Muscle layer of duodenum (tissue), 2 donors: ENCODE measurements at regions not wholly inside any gene's neighbourhood (a gene's known extent, or its start where the extent isn't known, plus 50 kb on each side); places are given as distances from the start of the nearest gene placed in this dataset.

Experiments used
- H3K27ac ChIP-seq: one replicate; pipeline ENCODE4 v1.7.0; 2013; ENCODE audit warnings: mild to moderate bottlenecking, low read length
- H3K27me3 ChIP-seq: one replicate; pipeline ENCODE4 v1.7.0; 2013; ENCODE audit warnings: low read depth, mild to moderate bottlenecking, control low read depth, low read length
- H3K36me3 ChIP-seq, 2 donors: one replicate each; pipeline ENCODE4 v1.7.0; 2013; ENCODE audit warnings: low read length in 2 of 2, control low read depth in 1 of 2, mild to moderate bottlenecking in 1 of 2; ENCODE audit not compliant: insufficient read depth in 2 of 2, control insufficient read depth in 1 of 2
- H3K4me1 ChIP-seq, 2 donors: one replicate each; pipeline ENCODE4 v1.7.0; 2013; ENCODE audit warnings: low read length in 2 of 2, mild to moderate bottlenecking in 2 of 2, control low read depth in 1 of 2, moderate library complexity in 1 of 2; ENCODE audit not compliant: insufficient read depth in 2 of 2, control insufficient read depth in 1 of 2
- H3K4me3 ChIP-seq, 2 donors: one replicate each; pipeline ENCODE4 v1.7.0; 2013; ENCODE audit warnings: low read length in 2 of 2, low read depth in 1 of 2, mild to moderate bottlenecking in 1 of 2
- H3K9me3 ChIP-seq, 2 donors: one replicate each; pipeline ENCODE4 v1.7.0; 2013; ENCODE audit warnings: low read length in 2 of 2, control low read depth in 1 of 2, mild to moderate bottlenecking in 1 of 2; ENCODE audit not compliant: control insufficient read depth in 1 of 2
- donor health status: healthy.

GRCh38 chr13:26456650-26457049 lies 100.8 kb upstream of the WASF3 start:
- no peaks in the 10 kb centered on the region for H3K27me3 ChIP-seq
- no peak overlapping the region for H3K27ac ChIP-seq
- no peaks in the 10 kb centered on the region for H3K9me3 ChIP-seq
- H3K4me3 ChIP-seq = no peak overlapping the region
- H3K4me1 ChIP-seq = no peaks in the 10 kb centered on the region
- no peaks in the 10 kb centered on the region for H3K36me3 ChIP-seq

DNA sequence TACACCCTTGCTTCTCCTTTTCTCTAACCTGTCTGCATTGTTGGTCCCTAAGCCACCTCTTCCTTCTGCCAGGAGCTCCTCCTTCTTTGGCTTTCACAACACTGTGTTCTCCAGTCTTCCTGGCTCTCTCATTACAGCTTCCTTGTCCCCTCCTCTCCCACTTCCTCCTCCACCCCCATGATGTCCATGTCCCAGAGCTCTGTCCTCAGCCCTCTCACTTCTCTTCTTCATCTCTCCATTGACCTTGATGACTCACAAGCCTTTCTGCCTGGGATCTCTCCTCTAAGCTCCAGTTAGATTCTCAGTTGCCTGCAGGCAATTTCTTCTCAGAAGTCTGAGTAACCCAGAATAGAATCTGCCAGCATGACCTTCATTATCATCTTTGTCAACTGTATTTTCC lies 100.3 kb upstream of the WASF3 start:
- H3K4me1 ChIP-seq = no peaks in the 10 kb centered on the region
- no peak overlapping the region for H3K27ac ChIP-seq
- H3K9me3 ChIP-seq = no peaks in the 10 kb centered on the region
- no peak overlapping the region for H3K4me3 ChIP-seq
- no peaks in the 10 kb centered on the region for H3K27me3 ChIP-seq
- no peaks in the 10 kb centered on the region for H3K36me3 ChIP-seq

DNA sequence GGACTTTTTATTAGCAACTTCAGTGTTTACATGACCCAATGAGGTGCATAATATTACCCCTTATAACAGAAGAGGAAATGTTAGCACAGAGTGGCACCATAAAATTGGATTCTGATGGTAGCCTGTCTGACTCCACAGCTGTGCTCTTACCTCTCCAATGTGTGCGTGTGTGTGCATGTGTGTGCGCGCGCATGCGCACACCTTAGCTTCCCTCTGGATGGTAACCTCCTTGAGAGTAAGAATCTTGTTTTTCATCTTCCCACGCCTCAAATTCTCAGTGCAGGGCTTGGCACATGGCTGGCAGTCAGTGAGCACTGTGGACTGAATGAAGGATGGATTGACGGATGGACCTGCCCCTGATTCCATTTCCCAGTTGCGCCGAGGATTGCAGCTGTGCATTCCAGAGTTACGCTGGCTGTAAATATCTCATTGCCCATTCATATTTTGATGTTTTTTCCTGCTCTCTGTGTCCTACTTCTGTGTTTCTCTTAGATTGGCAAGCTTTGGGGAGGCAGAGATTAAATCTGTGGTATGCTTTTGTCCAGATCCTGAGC lies 99.2 kb upstream of the WASF3 start:
- H3K9me3 ChIP-seq = no peaks in the 10 kb centered on the region
- no peaks in the 10 kb centered on the region for H3K27me3 ChIP-seq
- H3K4me1 ChIP-seq = no peaks in the 10 kb centered on the region
- H3K4me3 ChIP-seq = no peak overlapping the region
- H3K27ac ChIP-seq = no peak overlapping the region
- no peaks in the 10 kb centered on the region for H3K36me3 ChIP-seq

DNA sequence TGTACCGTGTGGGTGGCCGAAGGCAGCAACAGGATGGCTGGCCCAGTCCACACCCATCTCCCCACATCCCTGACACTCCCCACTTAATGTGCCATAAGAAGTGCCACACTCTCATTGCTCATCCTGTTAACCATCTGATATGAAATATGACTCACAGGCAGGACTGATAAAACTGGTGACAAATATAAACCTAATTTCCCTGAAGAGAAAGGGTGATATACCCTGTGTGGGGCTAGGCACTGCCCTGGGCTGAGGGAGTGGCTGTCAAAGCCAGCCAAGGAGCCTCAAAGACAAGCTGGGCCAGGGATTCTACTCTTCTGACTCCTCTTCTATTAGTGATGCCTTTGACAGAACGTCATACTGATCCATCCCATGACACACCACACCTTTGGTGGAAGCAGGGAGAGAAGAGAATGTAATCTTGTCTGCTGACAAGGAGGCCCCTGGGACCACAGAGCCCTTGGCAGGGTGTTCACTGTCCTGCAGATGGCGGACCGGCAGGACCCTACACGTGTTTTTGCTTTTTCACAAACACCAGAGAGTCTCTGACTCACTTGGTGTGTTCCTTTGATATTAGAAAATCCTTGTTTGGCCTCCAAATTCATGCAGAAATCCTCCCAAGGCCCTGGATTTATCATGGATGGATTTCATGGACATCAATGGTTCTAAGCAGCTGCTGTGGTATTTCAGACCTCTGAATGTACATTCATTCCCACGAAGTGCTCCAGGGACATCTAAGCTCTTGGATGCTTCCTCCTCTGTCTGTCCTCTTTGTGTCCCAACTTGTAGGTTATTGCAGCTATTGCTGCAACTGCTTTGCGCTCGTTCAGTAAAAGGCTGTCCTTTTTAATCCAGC lies 98.0 kb upstream of the WASF3 start:
- no peaks in the 10 kb centered on the region for H3K36me3 ChIP-seq
- no peak overlapping the region for H3K4me3 ChIP-seq
- H3K4me1 ChIP-seq = no peaks in the 10 kb centered on the region
- no peaks in the 10 kb centered on the region for H3K27me3 ChIP-seq
- no peaks in the 10 kb centered on the region for H3K9me3 ChIP-seq
- H3K27ac ChIP-seq = no peak overlapping the region

DNA sequence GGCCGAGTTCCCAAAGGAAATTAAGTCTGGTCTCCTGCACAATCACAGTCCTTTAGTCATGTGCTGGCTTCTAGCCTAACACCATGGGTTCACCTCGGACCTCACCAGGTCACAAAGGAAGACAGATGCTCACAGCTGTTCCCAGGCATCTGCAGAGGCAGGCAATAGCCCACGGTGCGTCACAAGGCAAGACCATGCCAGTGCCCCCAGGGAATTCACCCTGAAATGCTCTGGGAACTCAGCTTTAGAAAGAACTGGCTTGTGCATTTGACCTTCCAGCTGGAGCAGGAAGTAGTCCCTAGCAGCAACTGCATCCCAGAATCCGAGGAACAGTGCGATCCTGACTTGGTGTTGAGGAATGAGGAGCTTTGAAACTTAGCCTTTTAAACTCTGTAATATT lies 96.8 kb upstream of the WASF3 start:
- Histone ChIP-seq H3K9me3 (no peaks in the 10 kb centered on the region), H3K27me3 (no peaks in the 10 kb centered on the region), H3K4me1 (no peaks in the 10 kb centered on the region), H3K27ac (no peak overlapping the region), H3K4me3 (no peak overlapping the region), H3K36me3 (no peaks in the 10 kb centered on the region)

- no peaks in the 10 kb centered on the region for H3K27me3 ChIP-seq
- no peaks in the 10 kb centered on the region for H3K4me1 ChIP-seq
- no peak overlapping the region for H3K27ac ChIP-seq
- no peak overlapping the region for H3K4me3 ChIP-seq
- no peaks in the 10 kb centered on the region for H3K9me3 ChIP-seq
- no peaks in the 10 kb centered on the region for H3K36me3 ChIP-seq
Measured at GRCh38 chr13:26463296-26463695, 94.2 kb upstream of the WASF3 start.

DNA sequence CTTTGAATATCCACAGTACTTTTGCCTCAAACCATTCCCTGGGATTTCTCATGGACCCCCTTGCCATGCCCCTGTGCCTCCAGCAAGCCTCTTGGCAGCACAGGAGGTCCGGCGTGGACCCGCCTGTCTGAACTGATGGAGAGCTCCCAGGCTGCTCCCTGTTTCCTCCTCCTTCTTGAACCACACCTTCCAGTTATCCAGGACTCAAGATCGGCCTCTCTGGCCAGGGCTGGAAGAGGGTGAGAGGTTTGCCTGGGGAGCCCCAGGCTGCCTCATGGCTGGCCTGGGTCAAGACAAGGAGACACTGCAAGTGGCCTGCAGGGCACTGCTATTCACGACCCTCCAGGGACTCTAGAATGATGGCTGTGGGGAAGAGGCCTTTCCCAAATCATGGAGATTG lies 93.6 kb upstream of the WASF3 start:
- H3K9me3 ChIP-seq = no peaks in the 10 kb centered on the region
- no peaks in the 10 kb centered on the region for H3K27me3 ChIP-seq
- no peak overlapping the region for H3K4me3 ChIP-seq
- H3K4me1 ChIP-seq = no peaks in the 10 kb centered on the region
- H3K27ac ChIP-seq = no peak overlapping the region
- H3K36me3 ChIP-seq = no peaks in the 10 kb centered on the region

DNA sequence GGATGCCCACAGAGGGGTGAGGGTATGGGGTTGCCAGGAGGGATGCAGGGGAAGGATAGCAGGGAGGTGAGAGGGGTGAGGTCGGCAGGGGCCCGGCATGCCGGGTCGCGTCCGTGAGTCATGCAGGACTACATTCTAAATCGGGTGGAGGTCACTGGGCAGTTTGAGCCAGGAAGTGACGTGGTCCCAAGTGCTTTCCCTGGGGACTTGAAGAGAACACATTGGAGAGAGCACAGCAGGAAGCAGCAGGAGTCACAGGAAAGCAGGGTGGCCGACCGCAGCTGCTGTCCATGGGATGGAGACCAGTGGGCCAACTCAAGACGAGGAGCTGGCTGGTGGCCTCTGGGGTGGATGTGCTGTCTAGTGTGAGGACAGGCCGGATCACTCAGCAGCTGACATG lies 92.0 kb upstream of the WASF3 start:
- no peak overlapping the region for H3K27ac ChIP-seq
- no peaks in the 10 kb centered on the region for H3K4me1 ChIP-seq
- no peak overlapping the region for H3K4me3 ChIP-seq
- no peaks in the 10 kb centered on the region for H3K9me3 ChIP-seq
- no peaks in the 10 kb centered on the region for H3K27me3 ChIP-seq
- no peaks in the 10 kb centered on the region for H3K36me3 ChIP-seq

GRCh38 chr13:26465954-26466353 lies 91.5 kb upstream of the WASF3 start:
- no peaks in the 10 kb centered on the region for H3K9me3 ChIP-seq
- H3K4me1 ChIP-seq = no peaks in the 10 kb centered on the region
- no peaks in the 10 kb centered on the region for H3K36me3 ChIP-seq
- no peak overlapping the region for H3K27ac ChIP-seq
- no peak overlapping the region for H3K4me3 ChIP-seq
- H3K27me3 ChIP-seq = no peaks in the 10 kb centered on the region

DNA sequence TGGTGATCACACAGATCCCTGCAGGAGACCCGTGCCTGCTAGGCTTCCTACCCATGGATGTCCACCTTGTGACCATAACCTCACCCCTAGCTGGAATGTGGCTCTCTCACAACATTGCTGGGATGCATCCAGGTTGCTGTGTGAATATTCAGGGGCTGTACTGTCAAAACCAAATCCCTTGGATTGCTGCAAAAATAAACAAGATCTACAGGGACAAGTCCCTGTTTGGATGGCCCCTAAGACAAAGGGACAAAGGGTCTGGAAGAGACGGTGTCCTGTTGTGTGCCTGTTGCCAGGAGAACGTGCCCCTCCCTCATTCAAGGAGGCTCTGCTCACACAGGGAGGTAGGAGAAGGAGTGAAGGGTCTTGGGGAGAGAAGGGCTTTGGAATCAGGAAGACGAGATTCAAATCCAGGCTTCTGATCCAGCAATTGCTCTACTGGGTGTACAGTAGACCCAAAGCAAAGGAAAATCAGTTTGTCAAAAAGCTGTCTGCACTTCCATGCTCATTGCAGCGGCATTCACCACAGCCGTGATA lies 89.2 kb upstream of the WASF3 start:
- H3K36me3 ChIP-seq = no peaks in the 10 kb centered on the region
- no peaks in the 10 kb centered on the region for H3K4me1 ChIP-seq
- no peaks in the 10 kb centered on the region for H3K9me3 ChIP-seq
- H3K27ac ChIP-seq = no peak overlapping the region
- no peak overlapping the region for H3K4me3 ChIP-seq
- H3K27me3 ChIP-seq = no peaks in the 10 kb centered on the region

DNA sequence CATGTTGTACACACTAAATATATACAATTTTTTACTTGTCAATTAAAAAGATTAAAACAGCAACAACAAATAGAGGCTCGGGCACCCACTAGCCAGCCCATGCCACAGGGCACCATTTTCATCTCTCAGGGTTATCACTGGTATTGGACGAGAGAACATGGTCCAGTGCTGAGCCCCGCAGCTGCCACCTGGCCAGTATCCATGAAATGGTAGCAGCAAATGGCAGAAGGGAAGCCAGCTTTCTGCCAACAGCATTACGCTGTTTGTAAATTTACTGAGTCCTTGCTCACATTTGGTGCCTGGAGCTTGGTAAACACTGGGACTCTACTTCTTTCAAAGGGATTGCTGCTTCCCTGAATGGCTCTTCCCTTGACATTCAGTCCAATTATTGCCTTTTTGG lies 87.9 kb upstream of the WASF3 start:
- H3K27me3 ChIP-seq = no peaks in the 10 kb centered on the region
- H3K4me1 ChIP-seq = no peaks in the 10 kb centered on the region
- no peak overlapping the region for H3K27ac ChIP-seq
- no peaks in the 10 kb centered on the region for H3K9me3 ChIP-seq
- H3K36me3 ChIP-seq = no peaks in the 10 kb centered on the region
- H3K4me3 ChIP-seq = no peak overlapping the region
